ENCODE measurements at regions not wholly inside any gene's neighbourhood (a gene's known extent, or its start where the extent isn't known, plus 50 kb on each side); places are given as distances from the start of the nearest gene placed in this dataset.

- H3K27me3 Mint-ChIP-seq = peaks cover 42% of the 10 kb centered on the region
- Histone ChIP-seq H3K9ac (ENCODE audit: low read length) (peak overlapping the region; percentile 32), H3K4me3 (ENCODE audit: control extremely low read depth in 1 of 5, extremely low read depth in 1 of 5, insufficient read depth in 1 of 5, low read depth in 2 of 5, low read length in 4 of 5) (peak overlapping the region in 1 of 5 experiments; percentile 32), H3K9me3 (ENCODE audit: control extremely low read depth in 1 of 3, control insufficient read depth in 2 of 3, insufficient read depth in 1 of 3, low read length in 2 of 3) (no peaks in the 10 kb centered on the region), H3K36me3 (replicated peaks in 1 of 2; ENCODE audit: control extremely low read depth in 1 of 2, control insufficient read depth in 1 of 2, extremely low read depth in 1 of 2, insufficient read depth in 2 of 2, low read length in 1 of 2) (no peaks in the 10 kb centered on the region), H2AFZ (ENCODE audit: insufficient read depth, low read depth, low read length, poor library complexity, severe bottlenecking) (no peak overlapping the region), H3K79me2 (ENCODE audit: control insufficient read depth, insufficient read depth, low read length) (no peaks in the 10 kb centered on the region), H3K27ac (ENCODE audit: low read length in 2 of 2) (no peak overlapping the region), H3K27me3 (replicated peaks in 1 of 4; ENCODE audit: control extremely low read depth in 1 of 4, control insufficient read depth in 3 of 4, insufficient read depth in 4 of 4, low read length in 3 of 4) (peaks cover 0 to 22% (median 17%) of the 10 kb centered on the region in 4 experiments), H3K4me1 (ENCODE audit: control insufficient read depth in 2 of 2, insufficient read depth in 2 of 2, low read length in 2 of 2) (peaks cover 18 to 19% of the 10 kb centered on the region in 2 donors), H4K20me1 (ENCODE audit: control insufficient read depth, insufficient read depth, low read length, poor library complexity, severe bottlenecking) (no peaks in the 10 kb centered on the region), H3K4me2 (replicated peaks; ENCODE audit: low read depth, low read length, poor library complexity, severe bottlenecking) (peak overlapping the region; percentile 62)
- no CpG with 5 or more reads among the region's 6 CpGs for WGBS (ENCODE audit: insufficient coverage)
- DNase-seq (peak; percentile 70), ATAC-seq (ENCODE audit: low read depth) (peak; percentile 79)
- intact Hi-C loops (cut with micrococcal nuclease) = no loop called here
- no peaks in the 10 kb centered on the region for H3K9me3 Mint-ChIP-seq (ENCODE audit: insufficient read depth)
- no peak for TF ChIP-seq EZH2 (IDR thresholded peaks at IDR 0.05; ENCODE audit: borderline replicate concordance, insufficient read depth, low read depth, low read length, poor library complexity, severe bottlenecking)
- TF ChIP-seq CTCF (IDR thresholded peaks at IDR 0.05) = no peak
- peaks cover 34% of the 10 kb centered on the region for H3K4me1 Mint-ChIP-seq
- no peak overlapping the region for H3K27ac Mint-ChIP-seq
- ChIA-PET POLR2A (no interaction called here), CTCF (no interaction called here)
- peak overlapping the region; percentile 77 for H3K4me3 Mint-ChIP-seq
These were observed 160.2 kb upstream of the KLF3 start for GRCh38 chr4:38503689-38504395.

GRCh38 chr4:38504396-38504715 lies 159.6 kb upstream of the KLF3 start:
- WGBS (ENCODE audit: insufficient coverage) = 73% methylated on average over 1 of the region's 2 CpGs
- H3K27me3 ChIP-seq (replicated peaks in 1 of 4; ENCODE audit: control extremely low read depth in 1 of 4, control insufficient read depth in 3 of 4, insufficient read depth in 4 of 4, low read length in 3 of 4) = peaks cover 0 to 22% (median 17%) of the 10 kb centered on the region in 4 experiments
- ChIA-PET CTCF (no interaction called here), POLR2A (interaction anchor here (0.7 kb wide), 1 partner anchor 89 kb away, joined by 7 read pairs; no protein-coding TSS in a partner anchor)
- H3K4me3 Mint-ChIP-seq = peak overlapping the region; percentile 77
- H3K9me3 Mint-ChIP-seq (ENCODE audit: insufficient read depth) = no peaks in the 10 kb centered on the region
- H2AFZ ChIP-seq (ENCODE audit: insufficient read depth, low read depth, low read length, poor library complexity, severe bottlenecking) = no peak overlapping the region
- no peak overlapping the region for H3K27ac ChIP-seq (ENCODE audit: low read length in 2 of 2)
- H3K36me3 ChIP-seq (replicated peaks in 1 of 2; ENCODE audit: control extremely low read depth in 1 of 2, control insufficient read depth in 1 of 2, extremely low read depth in 1 of 2, insufficient read depth in 2 of 2, low read length in 1 of 2) = no peaks in the 10 kb centered on the region
- H3K4me1 ChIP-seq (ENCODE audit: control insufficient read depth in 2 of 2, insufficient read depth in 2 of 2, low read length in 2 of 2) = peaks cover 23% of the 10 kb centered on the region in 2 donors
- peak overlapping the region; percentile 62 for H3K4me2 ChIP-seq (replicated peaks; ENCODE audit: low read depth, low read length, poor library complexity, severe bottlenecking)
- DNase-seq (no peak), ATAC-seq (ENCODE audit: low read depth) (no peak)
- H3K4me3 ChIP-seq (ENCODE audit: control extremely low read depth in 1 of 5, extremely low read depth in 1 of 5, insufficient read depth in 1 of 5, low read depth in 2 of 5, low read length in 4 of 5) = no peak overlapping the region
- peaks cover 39% of the 10 kb centered on the region for H3K4me1 Mint-ChIP-seq
- H4K20me1 ChIP-seq (ENCODE audit: control insufficient read depth, insufficient read depth, low read length, poor library complexity, severe bottlenecking) = no peaks in the 10 kb centered on the region
- intact Hi-C loops (cut with micrococcal nuclease) = no loop called here
- H3K9ac ChIP-seq (ENCODE audit: low read length) = no peak overlapping the region
- peaks cover 41% of the 10 kb centered on the region for H3K27me3 Mint-ChIP-seq
- H3K79me2 ChIP-seq (ENCODE audit: control insufficient read depth, insufficient read depth, low read length) = no peaks in the 10 kb centered on the region
- H3K27ac Mint-ChIP-seq = no peak overlapping the region
- no peak for TF ChIP-seq EZH2 (IDR thresholded peaks at IDR 0.05; ENCODE audit: borderline replicate concordance, insufficient read depth, low read depth, low read length, poor library complexity, severe bottlenecking)
- no peak for TF ChIP-seq CTCF (IDR thresholded peaks at IDR 0.05)
- no peaks in the 10 kb centered on the region for H3K9me3 ChIP-seq (ENCODE audit: control extremely low read depth in 1 of 3, control insufficient read depth in 2 of 3, insufficient read depth in 1 of 3, low read length in 2 of 3)

All from B cell (primary cell).